Adrenal gland (tissue), 9 donors: ENCODE measurements at regions not wholly inside any gene's neighbourhood (a gene's known extent, or its start where the extent isn't known, plus 50 kb on each side); places are given as distances from the start of the nearest gene placed in this dataset.

Source experiments
- DNase-seq, 7 donors: peaks; one replicate each; pipeline ENCODE4 v3.0.0-alpha.2; 2019 to 2020
- H3K27ac ChIP-seq, 5 donors: fragments of 200-600 bp; sonication (generic) in 4 of 5; 1 replicate in 3 of 5; 2 replicates in 2 of 5; pipeline versions ENCODE4 v1.5.1 to v1.8.0; 2016 to 2020; ENCODE audit warnings: mild to moderate bottlenecking in 1 of 5
- H3K27me3 ChIP-seq: fragments of 200-600 bp; 2 replicates; pipeline ENCODE4 v1.8.0; 2021
- H3K36me3 ChIP-seq, 2 donors: fragments of 200-600 bp; replicated peaks in 1 of 2; 1 replicate in 1 of 2; 2 replicates in 1 of 2; pipeline versions ENCODE4 v1.5.1 to v1.8.0; 2018 to 2022
- H3K4me1 ChIP-seq, 2 donors: fragments of 200-600 bp; replicated peaks in 1 of 2; 1 replicate in 1 of 2; 2 replicates in 1 of 2; pipeline versions ENCODE4 v1.5.1 to v1.8.0; 2018 to 2021
- H3K4me3 ChIP-seq, 4 donors: fragments of 200-600 bp; sonication (generic) in 3 of 4; one replicate each; pipeline ENCODE4 v1.5.1; 2016 to 2018
- H3K9me3 ChIP-seq, 3 donors: fragments of 200-600 bp; sonication (generic) in 1 of 3; replicated peaks in 1 of 3; 1 replicate in 2 of 3; 2 replicates in 1 of 3; pipeline versions ENCODE4 v1.5.1 to v1.8.0; 2016 to 2021
- POLR2A ChIP-seq, 2 donors: fragments of 450-650 bp; IDR thresholded peaks; one replicate each; pipeline ENCODE4 v1.6.1; 2017; ENCODE audit warnings: antibody characterized with exemption in 2 of 2, mild to moderate bottlenecking in 2 of 2, moderate library complexity in 1 of 2
- WGBS, 4 donors: extraction: QIAGEN DNeasy Blood & Tissue Kit in 2 of 4; methylation state at CpG; one replicate each; pipeline versions ENCODE4 v1.1.5 to v1.1.7; 2013 to 2017; 5-methylcytosine and 5-hydroxymethylcytosine counted together
- intact Hi-C, 2 donors: fragments of 100-400 bp; cut with DNase I; formaldehyde crosslinking; loops; one replicate each; pipeline versions ENCODE4 v1.14.1 to v1.15.0; 2022 to 2023
- TF ChIP-seq, protein P1 (sequence below), 6 experiments: fragments of 450-650 bp in 4 of 6; fragments of 200-600 bp in 2 of 6; sonication (generic) in 1 of 6; IDR thresholded peaks; 1 replicate in 5 of 6; 2 replicates in 1 of 6; pipeline versions ENCODE4 v1.5.1 to v1.8.0; 2016 to 2021; ENCODE audit warnings: antibody characterized with exemption in 6 of 6, mild to moderate bottlenecking in 2 of 6, moderate library complexity in 1 of 6
- donor health status: healthy with polysubstance abuse.
- donor health status: Bipolar disorder and iron deficiency.
- donor health status: DM: yes; HTN: yes; CAD: no.
- donor health status: DM: no; HTN: no; CAD: no.
- donor health status: DM: no; HTN: no; CAD: no.

GRCh38 chr10:62540389-62540788 lies 166.2 kb downstream of the ZNF365 start:
- no peak for TF ChIP-seq POLR2A (IDR thresholded peaks at IDR 0.05)
- TF ChIP-seq, protein P1, sequence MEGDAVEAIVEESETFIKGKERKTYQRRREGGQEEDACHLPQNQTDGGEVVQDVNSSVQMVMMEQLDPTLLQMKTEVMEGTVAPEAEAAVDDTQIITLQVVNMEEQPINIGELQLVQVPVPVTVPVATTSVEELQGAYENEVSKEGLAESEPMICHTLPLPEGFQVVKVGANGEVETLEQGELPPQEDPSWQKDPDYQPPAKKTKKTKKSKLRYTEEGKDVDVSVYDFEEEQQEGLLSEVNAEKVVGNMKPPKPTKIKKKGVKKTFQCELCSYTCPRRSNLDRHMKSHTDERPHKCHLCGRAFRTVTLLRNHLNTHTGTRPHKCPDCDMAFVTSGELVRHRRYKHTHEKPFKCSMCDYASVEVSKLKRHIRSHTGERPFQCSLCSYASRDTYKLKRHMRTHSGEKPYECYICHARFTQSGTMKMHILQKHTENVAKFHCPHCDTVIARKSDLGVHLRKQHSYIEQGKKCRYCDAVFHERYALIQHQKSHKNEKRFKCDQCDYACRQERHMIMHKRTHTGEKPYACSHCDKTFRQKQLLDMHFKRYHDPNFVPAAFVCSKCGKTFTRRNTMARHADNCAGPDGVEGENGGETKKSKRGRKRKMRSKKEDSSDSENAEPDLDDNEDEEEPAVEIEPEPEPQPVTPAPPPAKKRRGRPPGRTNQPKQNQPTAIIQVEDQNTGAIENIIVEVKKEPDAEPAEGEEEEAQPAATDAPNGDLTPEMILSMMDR (IDR thresholded peaks at IDR 0.05), result no peak
- H3K27ac ChIP-seq, result peak overlapping the region in 1 of 5 donors; percentile 19
- DNase-seq, result peak in 1 of 7 donors; percentile 4
- no peaks in the 10 kb centered on the region for H3K36me3 ChIP-seq
- intact Hi-C loops, result no loop called here
- H3K27me3 ChIP-seq, result no peaks in the 10 kb centered on the region
- H3K4me3 ChIP-seq, result no peak overlapping the region
- 45 to 62% (median 56%) methylated on average over 3 of the region's 3 CpGs for WGBS, 4 donors
- H3K9me3 ChIP-seq, result no peaks in the 10 kb centered on the region
- peaks cover 0 to 8% of the 10 kb centered on the region in 2 donors for H3K4me1 ChIP-seq

GRCh38 chr10:62541811-62542210 lies 167.6 kb downstream of the ZNF365 start:
- TF ChIP-seq POLR2A (IDR thresholded peaks at IDR 0.05), result no peak
- TF ChIP-seq, protein P1 (IDR thresholded peaks at IDR 0.05), result no peak
- Histone ChIP-seq H3K36me3 (no peaks in the 10 kb centered on the region), H3K27me3 (no peaks in the 10 kb centered on the region), H3K4me3 (no peak overlapping the region), H3K4me1 (peaks cover 0 to 18% of the 10 kb centered on the region in 2 donors), H3K9me3 (no peaks in the 10 kb centered on the region), H3K27ac (peak overlapping the region in 1 of 5 donors; percentile 26)
- peak; percentile 31 to 75 (median 54) for DNase-seq
- intact Hi-C loops, result no loop called here
- WGBS, 4 donors, result 59 to 61% (median 60%) methylated on average over 7 of the region's 7 CpGs

- H3K4me1 ChIP-seq, result peaks cover 0 to 18% of the 10 kb centered on the region in 2 donors
- intact Hi-C loops, result no loop called here
- no peaks in the 10 kb centered on the region for H3K36me3 ChIP-seq
- no peak overlapping the region for H3K27ac ChIP-seq
- TF ChIP-seq POLR2A (IDR thresholded peaks at IDR 0.05), result no peak
- TF ChIP-seq, protein P1 (IDR thresholded peaks at IDR 0.05), result no peak
- H3K4me3 ChIP-seq, result no peak overlapping the region
- WGBS, 4 donors, result 80 to 90% (median 85%) methylated on average over 9 of the region's 9 CpGs
- no peak for DNase-seq
- no peaks in the 10 kb centered on the region for H3K9me3 ChIP-seq
- no peaks in the 10 kb centered on the region for H3K27me3 ChIP-seq
These were observed 169.6 kb downstream of the ZNF365 start for GRCh38 chr10:62543571-62544355.

GRCh38 chr10:62545160-62546066 lies 171.2 kb downstream of the ZNF365 start:
- WGBS, 4 donors, result 54 to 59% (median 56%) methylated on average over 5 of the region's 5 CpGs
- peak in 5 of 7 donors; percentile 35 to 49 (median 40) for DNase-seq
- intact Hi-C loops, result no loop called here

More at GRCh38 chr10:62545160-62546066, 171.2 kb downstream of the ZNF365 start:
- TF ChIP-seq, protein P1 (IDR thresholded peaks at IDR 0.05), result no peak
- TF ChIP-seq POLR2A (IDR thresholded peaks at IDR 0.05), result no peak
- no peak overlapping the region for H3K4me3 ChIP-seq
- no peaks in the 10 kb centered on the region for H3K27me3 ChIP-seq
- H3K36me3 ChIP-seq, result no peaks in the 10 kb centered on the region
- H3K27ac ChIP-seq, result peak overlapping the region in 4 of 5 donors; percentile 12 to 76 (median 42)
- no peaks in the 10 kb centered on the region for H3K9me3 ChIP-seq
- peaks cover 0 to 18% of the 10 kb centered on the region in 2 donors for H3K4me1 ChIP-seq
